NCI-H2107 treated with DMSO at 0.1 percent for 48 hours (cell line): ENCODE measurements at regions not wholly inside any gene's neighbourhood (a gene's known extent, or its start where the extent isn't known, plus 50 kb on each side); places are given as distances from the start of the nearest gene placed in this dataset.

Source experiments
- DNase-seq: peaks from one replicate; lab custom pipeline; 2025; ENCODE audit not compliant: unreplicated experiment; lab: John Stamatoyannopoulos, UW

DNA sequence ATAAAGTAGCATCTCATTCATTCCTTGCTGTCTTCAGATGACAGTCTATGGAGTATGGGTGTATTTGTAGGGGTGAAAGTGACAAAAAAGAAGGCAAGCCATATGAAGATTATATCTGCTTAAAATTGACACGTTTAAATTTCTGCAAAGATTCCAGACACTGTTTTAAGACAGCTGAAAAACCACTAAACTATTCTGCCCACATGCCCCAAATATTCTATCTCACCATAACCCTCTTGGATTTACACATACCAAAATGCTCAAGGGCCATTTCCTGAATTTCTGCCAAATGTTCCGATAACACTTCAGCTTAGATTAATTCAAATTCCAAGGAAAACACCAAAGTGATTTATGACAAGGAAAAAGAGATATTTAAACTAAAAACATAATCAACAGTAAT, 99.9 kb upstream of the IL6 start:
- DNase-seq = no peak

DNA sequence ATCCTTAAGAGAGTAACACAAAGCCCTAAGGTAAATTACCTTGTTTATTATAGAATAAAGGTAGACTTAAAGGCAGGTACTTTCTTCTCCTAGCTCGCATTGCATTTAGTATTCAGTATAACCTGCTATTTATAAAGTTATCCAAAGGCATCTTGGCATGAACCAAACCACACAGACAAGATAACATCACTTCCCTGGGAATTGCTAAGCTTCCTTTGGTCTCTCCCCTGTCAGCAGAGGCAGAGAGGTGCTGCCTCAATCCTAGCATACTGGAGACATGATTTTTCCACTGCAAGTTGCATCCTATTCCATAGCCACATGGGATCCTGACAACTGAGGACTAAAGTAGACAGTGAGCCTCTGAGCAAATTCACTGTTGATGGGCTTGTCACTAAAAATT, 101.7 kb upstream of the IL6 start:
- no peak for DNase-seq

DNA sequence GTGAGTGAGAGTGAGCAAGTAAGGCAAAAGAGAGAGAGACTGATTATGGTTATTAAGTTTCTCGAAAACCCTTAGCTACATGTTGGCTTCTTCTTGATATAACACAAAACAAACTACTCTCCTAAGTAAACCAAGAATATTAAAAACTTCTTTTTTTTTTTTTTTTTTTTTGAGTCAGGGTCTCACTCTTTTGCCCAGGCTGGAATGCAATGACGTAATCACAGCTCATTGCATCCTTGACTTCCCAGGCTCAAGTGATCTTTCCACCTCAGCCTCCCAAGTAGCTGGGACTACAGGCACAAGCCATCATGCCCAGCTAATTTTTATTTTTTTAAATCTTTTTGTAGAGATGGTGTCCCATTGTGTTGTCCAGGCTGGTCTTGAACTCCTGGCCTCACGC, 102.2 kb upstream of the IL6 start:
- no peak for DNase-seq

DNA sequence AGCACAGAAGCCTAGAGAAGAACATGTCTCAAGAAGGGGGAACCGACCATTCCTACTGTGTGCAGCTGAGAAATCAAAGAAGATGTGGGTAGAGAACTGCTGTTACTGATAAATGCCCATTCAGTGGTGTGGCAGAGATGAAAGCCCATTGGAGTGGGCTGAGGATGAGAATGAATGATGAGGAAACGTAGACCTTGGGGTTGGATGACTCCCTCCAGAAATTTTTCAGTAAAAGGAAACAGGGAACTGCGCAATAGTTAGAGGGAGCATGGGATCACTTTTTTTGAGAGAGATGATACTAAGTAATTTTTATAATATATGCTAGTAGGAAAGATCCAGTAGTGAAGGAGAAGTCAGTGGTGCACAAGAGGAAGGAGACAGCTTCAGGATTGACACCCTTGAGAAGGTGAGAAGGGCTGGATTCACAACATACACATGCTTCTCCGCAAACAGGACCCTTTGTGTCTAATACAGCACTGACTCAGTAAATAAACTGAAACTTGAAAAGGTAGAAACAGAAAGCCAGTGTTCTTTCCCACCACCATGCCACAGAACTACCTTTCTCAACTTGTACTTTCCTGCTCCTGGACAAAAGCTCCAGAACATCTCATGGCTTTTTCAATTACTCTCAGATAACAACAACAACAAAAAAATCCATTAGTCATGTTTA, 104.7 kb upstream of the IL6 start:
- no peak for DNase-seq

DNA sequence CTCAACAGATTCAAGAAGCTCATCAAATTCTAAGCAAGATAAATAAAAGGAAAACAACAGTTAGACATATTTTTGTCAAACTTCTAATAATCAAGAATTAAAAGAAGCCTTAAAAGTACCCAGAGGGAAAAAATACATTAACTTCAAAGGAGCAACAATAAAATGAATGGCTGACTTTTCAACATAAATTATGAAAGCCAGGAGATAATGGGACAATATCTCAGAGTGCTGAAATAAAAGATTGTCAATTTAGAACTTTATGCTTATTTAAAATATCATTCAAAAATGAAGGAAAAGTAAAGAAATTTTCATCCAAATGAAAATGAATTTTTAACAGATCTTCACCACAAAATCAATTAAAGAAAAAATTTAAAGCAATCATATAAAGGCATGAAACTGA, 108.5 kb upstream of the IL6 start:
- DNase-seq = no peak

DNA sequence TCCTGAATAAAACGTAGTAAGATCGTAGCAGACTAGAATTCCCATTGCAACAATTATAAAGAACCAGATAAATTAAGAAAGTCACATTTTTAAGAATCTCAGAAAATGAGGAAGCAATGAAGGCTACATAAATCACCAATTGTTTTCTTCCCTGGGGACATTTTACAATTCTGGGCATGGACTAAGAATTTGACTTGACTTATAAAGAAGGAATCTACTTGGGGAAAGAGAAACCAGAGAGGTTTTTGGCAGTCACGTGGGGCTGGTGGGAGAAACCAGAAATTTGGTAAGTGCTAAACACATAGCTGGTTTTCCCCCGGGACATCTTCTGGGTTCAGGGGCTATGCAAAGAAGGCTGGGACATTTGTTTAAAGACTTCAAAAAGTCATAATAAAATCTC, 109.8 kb upstream of the IL6 start:
- DNase-seq = no peak

DNA sequence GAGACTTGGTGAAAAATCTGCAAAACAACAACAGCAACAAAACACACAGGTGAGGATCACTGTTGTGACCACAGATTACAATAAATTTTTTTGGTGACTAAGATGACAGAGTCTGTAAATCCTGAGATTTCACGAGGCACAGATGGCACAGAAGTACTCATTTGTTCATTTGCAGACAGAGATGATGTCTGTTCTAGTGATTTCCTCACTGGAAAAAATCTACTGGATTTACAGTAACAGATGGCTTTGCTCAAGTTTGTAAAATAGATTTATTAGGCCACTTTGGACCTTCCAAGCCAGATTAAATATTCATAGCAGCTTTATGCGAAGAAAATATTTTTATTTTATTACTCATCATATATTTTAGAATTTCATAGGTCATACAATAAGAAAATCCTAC, 113.5 kb upstream of the IL6 start:
- DNase-seq = no peak

DNA sequence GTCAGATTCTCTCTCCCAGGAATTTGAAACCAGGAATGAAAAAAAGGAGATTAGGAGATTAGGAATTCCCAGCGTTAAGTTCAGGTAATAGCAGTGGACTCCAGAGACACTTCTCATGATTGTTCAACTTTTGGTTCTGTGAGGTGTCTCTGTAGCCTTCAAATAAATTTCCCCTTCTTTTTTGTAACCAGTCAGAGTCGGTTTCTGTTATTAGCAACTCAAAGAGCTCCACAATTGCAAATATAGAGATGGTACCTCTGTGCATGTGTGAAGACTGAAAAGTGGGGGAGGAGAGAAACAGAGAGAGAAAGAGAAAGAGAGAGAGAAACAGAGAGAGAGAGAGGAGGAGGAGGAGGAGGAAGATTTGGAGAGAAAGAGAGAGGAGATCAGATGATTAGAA, 112.8 kb upstream of the STEAP1B start:
- no peak for DNase-seq

DNA sequence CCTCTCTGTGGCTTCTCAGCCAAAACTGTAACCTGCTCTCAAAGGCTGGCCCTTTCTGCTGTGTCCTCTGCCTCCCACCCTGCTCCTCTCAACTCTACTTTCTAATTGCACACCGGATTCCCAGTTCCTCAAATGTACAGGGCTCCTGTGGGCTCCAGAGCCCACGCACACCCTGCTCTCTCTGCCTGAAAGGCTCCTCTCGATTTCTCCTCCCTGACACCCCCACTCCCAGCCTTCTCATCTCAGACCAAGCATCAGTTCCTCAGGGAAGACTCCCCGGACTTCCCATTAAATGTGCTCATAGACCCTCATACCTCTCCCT, 111.7 kb upstream of the STEAP1B start:
- no peak for DNase-seq

DNA sequence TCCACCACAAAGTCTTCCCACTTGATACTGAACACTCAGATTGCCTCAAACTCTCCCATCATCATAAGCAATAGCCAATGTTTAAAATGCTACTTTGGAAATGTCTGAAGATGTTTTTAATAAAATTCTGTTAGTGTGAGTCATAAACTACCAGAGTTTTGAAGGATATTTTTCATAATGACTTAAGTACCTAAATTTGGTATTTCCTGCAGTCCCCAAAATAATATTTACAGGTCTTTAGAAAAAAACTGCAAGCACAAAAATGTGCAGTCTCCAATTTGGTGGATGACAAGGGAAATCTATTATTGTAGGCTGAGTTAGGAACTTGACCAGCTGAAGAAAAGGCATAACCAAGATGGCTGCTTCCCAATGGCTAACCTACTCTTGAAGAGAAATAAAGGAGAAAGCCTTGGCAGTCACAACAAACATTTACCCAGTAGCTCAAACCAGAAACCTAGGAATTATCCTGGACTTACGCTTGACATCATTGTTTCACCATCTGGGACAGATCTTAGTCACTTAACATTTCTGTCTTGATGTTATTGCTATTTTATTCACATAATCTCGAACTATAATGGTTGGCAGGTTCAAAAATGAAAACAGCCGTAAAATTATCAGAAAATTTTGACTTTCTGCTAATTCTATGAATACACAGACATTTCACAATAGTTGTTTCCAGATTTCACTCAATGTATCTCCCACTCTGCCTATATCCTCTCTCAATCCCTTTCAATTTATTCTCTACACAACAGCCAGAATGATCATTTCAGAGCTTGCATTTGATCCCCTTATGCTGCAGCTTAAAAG, 111.2 kb upstream of the STEAP1B start:
- DNase-seq = no peak

DNA sequence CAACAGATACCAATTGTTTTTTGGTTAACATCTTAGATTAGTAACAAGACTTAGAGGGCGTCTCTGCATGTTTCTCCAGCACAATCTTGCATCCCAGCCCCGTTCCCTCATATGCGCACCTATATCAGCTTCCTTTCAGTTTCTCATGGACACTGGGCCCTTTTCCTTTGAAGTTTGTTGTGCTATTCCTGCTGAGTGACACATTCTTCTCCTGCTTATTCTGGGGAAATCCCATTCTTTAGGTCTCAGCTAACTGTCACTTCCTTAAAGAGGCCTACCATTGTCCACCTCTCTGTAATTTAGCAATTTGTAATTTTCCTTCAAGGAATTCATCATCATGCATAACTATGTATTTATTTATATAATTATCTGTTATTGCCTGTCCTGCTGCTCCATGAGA, 110.3 kb upstream of the STEAP1B start:
- DNase-seq = no peak

DNA sequence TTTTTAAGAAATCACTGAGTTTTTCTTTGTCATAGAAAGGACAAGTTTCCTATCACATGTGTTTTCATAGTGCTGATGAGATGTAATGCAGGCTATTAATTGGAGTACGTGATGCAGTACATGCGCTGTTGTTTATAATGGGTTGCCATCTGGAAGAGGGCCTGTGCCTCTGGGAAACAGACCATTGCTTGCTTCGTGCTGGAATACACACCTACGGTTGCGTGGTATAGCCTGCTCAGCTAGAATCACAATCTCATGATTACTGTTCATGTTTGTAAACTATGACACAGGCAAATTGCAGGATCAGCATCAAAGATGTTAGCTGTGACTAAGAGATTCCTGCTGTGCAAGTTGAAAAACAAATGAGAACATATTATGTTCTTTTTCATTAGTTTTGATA, 107.2 kb upstream of the STEAP1B start:
- no peak for DNase-seq

DNA sequence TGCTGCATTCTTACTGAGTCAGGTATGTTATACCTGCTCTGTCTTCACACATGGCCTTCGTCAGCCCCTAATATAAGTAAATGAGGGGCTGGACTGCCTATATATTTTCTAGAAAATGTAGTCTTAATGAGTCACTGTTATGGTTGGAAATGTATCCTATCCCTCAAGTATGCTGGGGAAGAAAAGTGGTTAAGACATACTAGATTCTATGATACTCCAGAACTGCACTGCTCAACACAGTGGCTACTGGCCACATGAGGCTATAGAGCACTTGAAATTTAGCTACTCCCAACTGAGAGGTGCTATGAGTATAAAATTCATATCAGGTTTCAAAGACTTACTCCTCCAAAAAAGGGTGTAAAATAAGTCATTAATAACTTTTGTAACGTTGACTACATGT, 104.3 kb upstream of the STEAP1B start:
- no peak for DNase-seq

DNA sequence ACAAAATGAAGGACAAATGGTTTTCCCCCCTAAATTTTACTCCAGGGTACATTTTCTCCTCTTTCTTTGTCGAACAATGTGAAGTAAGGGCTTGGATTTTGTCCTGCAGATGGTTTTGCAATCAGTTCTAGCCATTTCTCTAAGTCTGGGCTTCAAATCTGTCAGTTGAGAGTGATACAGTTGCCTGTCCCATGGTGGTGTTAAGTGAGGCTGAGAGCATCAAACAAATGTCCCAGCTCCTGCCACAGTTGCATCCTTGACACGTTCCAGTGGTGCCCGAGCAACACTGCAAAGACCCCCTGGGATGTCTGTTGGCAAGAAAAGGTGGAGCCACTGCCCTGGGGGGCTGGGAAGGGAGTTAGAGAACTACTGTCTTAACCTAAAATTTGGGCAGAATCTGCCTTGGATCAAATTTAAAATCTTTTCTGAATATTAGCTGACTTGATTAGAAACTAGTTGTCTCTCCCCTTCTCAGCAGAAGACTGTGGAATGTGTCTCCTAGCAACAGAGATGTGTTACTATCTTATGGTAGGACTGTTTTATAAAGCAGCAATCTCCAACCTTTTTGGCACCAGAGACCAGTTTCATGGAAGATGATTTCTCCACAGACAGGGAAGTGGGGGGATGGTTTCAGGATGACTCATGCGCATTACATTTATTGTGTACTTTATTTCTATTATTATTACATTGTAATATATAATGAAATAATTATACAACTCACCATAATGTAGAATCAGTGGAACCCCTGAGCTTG, 102.0 kb upstream of the STEAP1B start:
- no peak for DNase-seq

DNA sequence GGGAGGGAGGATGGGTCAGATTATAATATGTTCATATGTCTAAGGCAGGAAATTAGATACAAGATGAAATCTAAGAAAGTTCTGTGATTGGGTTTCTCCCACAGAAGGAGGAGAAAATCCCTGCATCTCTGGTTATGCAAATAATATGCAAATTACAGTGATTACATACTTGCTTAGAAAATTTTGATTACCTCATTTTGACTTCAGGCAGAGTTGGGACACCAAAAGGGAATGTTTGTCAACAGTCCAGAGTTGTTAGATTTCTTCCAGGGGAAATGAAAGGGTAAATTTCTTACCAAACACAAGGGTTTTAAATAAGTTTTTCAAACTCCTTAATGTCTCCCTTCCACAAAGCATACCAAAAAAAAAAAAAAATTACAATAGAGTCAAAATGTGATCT, 101.4 kb upstream of the STEAP1B start:
- no peak for DNase-seq

DNA sequence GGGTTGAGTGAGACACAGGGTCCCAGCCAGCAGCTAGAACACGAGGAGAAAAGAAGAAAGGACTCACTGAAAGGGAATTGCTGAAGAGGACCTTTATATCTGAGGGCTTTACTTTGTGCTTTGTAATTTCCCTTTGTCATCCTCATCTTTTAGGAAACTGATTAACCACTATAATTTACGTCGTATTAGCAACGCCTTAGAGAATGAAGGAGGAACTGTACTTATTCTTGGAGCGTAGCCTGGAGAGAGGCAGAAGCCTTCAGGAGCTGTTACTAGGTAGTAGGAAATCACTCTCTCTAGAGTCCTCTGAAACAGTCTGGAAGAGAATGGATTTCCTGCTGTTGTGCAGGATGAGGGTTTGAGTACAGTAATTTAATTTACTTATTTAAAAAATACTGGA, 101.0 kb upstream of the STEAP1B start:
- no peak for DNase-seq

DNA sequence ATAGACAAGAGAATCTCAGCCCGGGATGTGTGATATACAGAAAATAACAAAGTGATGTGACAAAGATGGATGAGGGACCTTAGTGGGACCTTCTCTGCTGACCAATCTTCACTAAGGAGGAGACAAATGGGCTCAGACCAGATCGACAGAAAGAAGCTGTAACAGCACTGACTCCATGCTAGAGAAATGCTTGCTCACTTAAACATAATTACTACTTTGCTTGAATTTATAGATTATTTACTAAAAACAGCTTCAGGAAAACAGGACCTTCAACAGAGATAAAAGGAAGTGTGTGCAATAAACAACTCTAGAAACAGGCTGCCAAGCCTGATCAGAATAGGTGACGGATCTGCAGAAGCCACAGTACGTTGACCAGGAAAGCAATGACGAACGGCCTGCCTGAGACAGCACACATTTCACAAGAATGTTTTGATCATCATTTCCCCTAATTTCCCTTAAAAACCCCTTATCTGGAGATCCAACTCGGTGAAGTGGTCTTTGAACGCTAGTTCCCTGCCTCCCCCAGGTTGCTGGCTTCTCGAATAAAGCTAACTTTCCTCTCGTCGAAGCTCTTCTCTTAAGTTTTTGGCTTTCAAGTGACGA, 98.4 kb upstream of the STEAP1B start:
- no peak for DNase-seq

DNA sequence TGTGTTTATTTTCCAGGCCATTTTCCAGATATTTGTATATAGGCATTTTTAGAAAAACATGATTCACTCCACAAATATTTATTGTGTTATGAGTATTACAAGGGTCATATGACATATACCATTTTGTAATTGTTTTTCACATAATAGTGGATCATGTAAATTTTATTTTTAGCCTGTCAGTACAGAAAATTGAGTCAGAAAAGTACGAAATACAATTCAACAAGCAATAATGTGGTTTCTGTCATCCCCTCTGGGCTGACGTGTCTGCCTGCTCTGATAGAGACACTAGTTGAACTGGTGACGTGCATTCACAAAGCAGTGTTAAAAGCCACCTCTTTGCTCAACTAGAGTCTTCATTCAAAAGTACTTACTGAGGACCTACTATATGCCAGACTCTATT, 97.9 kb upstream of the STEAP1B start:
- DNase-seq = no peak

DNA sequence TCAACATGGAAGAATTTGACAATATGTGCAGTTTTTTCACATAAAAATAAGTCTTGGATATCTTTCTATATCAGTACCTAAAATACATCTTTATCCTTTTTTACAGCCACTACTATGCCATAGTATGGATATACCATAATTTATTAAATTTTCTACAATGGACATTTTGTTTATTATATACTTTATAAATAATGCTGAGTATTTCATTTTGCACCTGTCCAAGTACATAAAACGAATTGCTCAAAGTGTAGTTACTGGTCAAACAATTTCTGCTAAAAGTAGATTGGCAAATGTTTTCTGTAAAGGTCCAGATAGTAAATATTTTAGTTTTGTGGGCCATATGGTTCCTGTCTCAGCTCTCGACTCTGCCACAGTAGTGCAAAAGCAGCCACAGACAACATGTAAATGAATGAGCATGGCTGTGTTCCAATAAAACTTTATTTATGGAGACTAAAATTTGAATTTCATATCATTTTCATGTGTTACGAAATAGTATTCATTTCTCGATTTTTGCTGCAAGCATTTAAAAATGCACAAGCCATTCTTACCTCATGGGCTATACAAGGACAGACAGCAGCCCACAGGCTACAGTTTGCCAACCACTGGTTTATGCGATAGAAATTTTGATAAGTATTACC, 96.9 kb upstream of the STEAP1B start:
- DNase-seq = no peak

DNA sequence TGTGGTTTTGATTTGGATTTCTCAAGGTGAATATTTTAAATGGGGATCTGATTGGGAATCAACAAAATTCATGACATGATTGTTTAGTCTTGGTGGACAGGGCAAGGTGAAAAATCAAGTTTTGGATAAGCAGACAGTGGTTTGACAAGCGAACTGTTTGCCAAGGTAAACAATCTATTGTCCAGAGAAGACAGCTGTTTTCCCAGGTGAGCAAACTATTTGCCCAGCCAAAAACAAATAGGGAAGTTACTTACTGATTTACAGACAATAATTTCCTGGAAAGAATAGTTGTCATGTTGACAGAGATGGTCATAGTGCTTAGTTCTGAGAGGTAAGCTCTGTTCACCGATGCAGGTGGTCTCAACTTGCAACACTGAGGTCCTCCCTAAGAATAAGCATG, 94.0 kb upstream of the STEAP1B start:
- DNase-seq = no peak

DNA sequence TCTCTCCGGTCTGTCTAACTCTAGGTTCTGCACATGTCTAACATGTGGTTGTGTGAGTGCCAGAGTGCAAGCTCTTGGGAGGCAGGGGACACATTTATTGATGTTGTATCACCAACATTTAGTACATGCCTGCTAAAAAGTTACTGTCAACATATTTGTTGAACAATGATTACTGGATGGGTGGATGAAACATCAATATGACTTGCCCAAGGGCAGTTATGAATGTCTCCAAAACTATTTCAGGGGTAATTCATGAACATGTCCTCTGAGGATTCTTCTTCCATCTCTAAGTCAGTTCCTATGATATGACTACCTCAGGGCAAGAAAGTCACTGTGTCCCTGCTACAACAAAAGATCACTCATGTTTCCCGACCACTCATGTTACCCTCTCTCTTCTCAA, 91.3 kb upstream of the STEAP1B start:
- no peak for DNase-seq
